HepG2 (cell line): ENCODE measurements at regions not wholly inside any gene's neighbourhood (a gene's known extent, or its start where the extent isn't known, plus 50 kb on each side); places are given as distances from the start of the nearest gene placed in this dataset.
"Not testable (repeated sequence)": the region's sequence is repeated elsewhere in the genome, so short reads cannot be mapped to it uniquely, and the experiment has no call there.

ENCODE experiments used
- ELF1 ChIP-seq: sonication (generic); formaldehyde crosslinking; IDR thresholded peaks from 2 replicates; pipeline ENCODE4 v1.4.0; 2020; ENCODE audit warnings: missing genetic modification reagents
- FOXJ3 ChIP-seq: sonication (generic); formaldehyde crosslinking; IDR thresholded peaks from 2 replicates; pipeline ENCODE4 v1.4.0; 2020; ENCODE audit warnings: missing genetic modification reagents, mild to moderate bottlenecking, borderline replicate concordance
- JUNB ChIP-seq: sonication (generic); formaldehyde crosslinking; IDR thresholded peaks from 2 replicates; pipeline ENCODE4 v1.8.0; 2022; ENCODE audit warnings: missing genetic modification reagents, mild to moderate bottlenecking, borderline replicate concordance
- KDM5A ChIP-seq: fragments of 200-600 bp; sonication (generic); IDR thresholded peaks from 2 replicates; pipeline ENCODE4 v1.7.0; 2018; ENCODE audit warnings: antibody characterized with exemption, mild to moderate bottlenecking, low read length, borderline replicate concordance
- MYC ChIP-seq: sonication (generic); formaldehyde crosslinking; IDR thresholded peaks from 2 replicates; pipeline ENCODE4 v1.9.0; 2021; ENCODE audit warnings: missing genetic modification reagents, borderline replicate concordance
- RBM22 ChIP-seq: fragments of 200-400 bp; formaldehyde crosslinking; optimal IDR thresholded peaks from 2 replicates; pipeline ENCODE3; 2017; ENCODE audit warnings: mild to moderate bottlenecking, low read length, moderate library complexity
- TAF1 ChIP-seq: sonication (generic); formaldehyde crosslinking; IDR thresholded peaks from 2 replicates; pipeline ENCODE4 v1.4.0; 2020; ENCODE audit warnings: missing genetic modification reagents
- TCF7L2 ChIP-seq: IDR thresholded peaks from 2 replicates; pipeline ENCODE4 v1.6.1; 2011; ENCODE audit warnings: mild to moderate bottlenecking, low read depth, low read length, moderate library complexity
- TF ChIP-seq, protein P1 (sequence below): sonication (generic); formaldehyde crosslinking; IDR thresholded peaks from 2 replicates; pipeline ENCODE4 v1.5.0; 2020; ENCODE audit warnings: mild to moderate bottlenecking, missing genetic modification reagents, moderate library complexity
- TF ChIP-seq, protein P2 (sequence below): IDR thresholded peaks from 2 replicates; pipeline ENCODE4 v1.6.1; 2018; ENCODE audit warnings: missing genetic modification reagents, mild to moderate bottlenecking, missing compliant biosample characterization
- TF ChIP-seq, protein P3 (sequence below): sonication (generic); formaldehyde crosslinking; IDR thresholded peaks from 2 replicates; pipeline ENCODE4 v1.4.0; 2020; ENCODE audit warnings: missing genetic modification reagents

- TF ChIP-seq ELF1 (CRISPR knock-in tag); TCF7L2; TAF1 (CRISPR knock-in tag); JUNB (CRISPR knock-in tag); MYC (CRISPR knock-in tag); FOXJ3 (CRISPR knock-in tag); RBM22; KDM5A: not testable (repeated sequence)
- TF ChIP-seq, protein P1, sequence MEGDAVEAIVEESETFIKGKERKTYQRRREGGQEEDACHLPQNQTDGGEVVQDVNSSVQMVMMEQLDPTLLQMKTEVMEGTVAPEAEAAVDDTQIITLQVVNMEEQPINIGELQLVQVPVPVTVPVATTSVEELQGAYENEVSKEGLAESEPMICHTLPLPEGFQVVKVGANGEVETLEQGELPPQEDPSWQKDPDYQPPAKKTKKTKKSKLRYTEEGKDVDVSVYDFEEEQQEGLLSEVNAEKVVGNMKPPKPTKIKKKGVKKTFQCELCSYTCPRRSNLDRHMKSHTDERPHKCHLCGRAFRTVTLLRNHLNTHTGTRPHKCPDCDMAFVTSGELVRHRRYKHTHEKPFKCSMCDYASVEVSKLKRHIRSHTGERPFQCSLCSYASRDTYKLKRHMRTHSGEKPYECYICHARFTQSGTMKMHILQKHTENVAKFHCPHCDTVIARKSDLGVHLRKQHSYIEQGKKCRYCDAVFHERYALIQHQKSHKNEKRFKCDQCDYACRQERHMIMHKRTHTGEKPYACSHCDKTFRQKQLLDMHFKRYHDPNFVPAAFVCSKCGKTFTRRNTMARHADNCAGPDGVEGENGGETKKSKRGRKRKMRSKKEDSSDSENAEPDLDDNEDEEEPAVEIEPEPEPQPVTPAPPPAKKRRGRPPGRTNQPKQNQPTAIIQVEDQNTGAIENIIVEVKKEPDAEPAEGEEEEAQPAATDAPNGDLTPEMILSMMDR, result not testable (repeated sequence)
- TF ChIP-seq, protein P2, sequence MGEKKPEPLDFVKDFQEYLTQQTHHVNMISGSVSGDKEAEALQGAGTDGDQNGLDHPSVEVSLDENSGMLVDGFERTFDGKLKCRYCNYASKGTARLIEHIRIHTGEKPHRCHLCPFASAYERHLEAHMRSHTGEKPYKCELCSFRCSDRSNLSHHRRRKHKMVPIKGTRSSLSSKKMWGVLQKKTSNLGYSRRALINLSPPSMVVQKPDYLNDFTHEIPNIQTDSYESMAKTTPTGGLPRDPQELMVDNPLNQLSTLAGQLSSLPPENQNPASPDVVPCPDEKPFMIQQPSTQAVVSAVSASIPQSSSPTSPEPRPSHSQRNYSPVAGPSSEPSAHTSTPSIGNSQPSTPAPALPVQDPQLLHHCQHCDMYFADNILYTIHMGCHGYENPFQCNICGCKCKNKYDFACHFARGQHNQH (CRISPR knock-in tag), result not testable (repeated sequence)
- TF ChIP-seq, protein P3, sequence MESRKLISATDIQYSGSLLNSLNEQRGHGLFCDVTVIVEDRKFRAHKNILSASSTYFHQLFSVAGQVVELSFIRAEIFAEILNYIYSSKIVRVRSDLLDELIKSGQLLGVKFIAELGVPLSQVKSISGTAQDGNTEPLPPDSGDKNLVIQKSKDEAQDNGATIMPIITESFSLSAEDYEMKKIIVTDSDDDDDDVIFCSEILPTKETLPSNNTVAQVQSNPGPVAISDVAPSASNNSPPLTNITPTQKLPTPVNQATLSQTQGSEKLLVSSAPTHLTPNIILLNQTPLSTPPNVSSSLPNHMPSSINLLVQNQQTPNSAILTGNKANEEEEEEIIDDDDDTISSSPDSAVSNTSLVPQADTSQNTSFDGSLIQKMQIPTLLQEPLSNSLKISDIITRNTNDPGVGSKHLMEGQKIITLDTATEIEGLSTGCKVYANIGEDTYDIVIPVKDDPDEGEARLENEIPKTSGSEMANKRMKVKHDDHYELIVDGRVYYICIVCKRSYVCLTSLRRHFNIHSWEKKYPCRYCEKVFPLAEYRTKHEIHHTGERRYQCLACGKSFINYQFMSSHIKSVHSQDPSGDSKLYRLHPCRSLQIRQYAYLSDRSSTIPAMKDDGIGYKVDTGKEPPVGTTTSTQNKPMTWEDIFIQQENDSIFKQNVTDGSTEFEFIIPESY (CRISPR knock-in tag), result not testable (repeated sequence)
These were observed 1252.8 kb downstream of the RPIA start for GRCh38 chr2:89944267-89944666.
